ENCODE measurements at regions not wholly inside any gene's neighbourhood (a gene's known extent, or its start where the extent isn't known, plus 50 kb on each side); places are given as distances from the start of the nearest gene placed in this dataset.

- DNase-seq (ENCODE audit: low read depth in 2 of 2) = no peak
Observed at GRCh38 chr7:130962109-130962508, 228.1 kb upstream of the KLF14 start.

- no peak for DNase-seq (ENCODE audit: low read depth in 2 of 2)
Observed at GRCh38 chr7:130963339-130963738, 229.3 kb upstream of the KLF14 start.

- DNase-seq (ENCODE audit: low read depth in 2 of 2) = no peak
Observed at GRCh38 chr7:130965515-130965914, 231.5 kb upstream of the KLF14 start.

- DNase-seq (ENCODE audit: low read depth in 2 of 2) = no peak
Observed at GRCh38 chr7:130966246-130967009, 232.4 kb upstream of the KLF14 start.

- DNase-seq (ENCODE audit: low read depth in 2 of 2) = no peak
Observed at GRCh38 chr7:130970196-130970595, 236.2 kb upstream of the KLF14 start.

- DNase-seq (ENCODE audit: low read depth in 2 of 2) = no peak
Observed at GRCh38 chr7:130970696-130971095, 236.7 kb upstream of the KLF14 start.

GRCh38 chr7:130971297-130971696 lies 237.3 kb upstream of the KLF14 start:
- no peak for DNase-seq (ENCODE audit: low read depth in 2 of 2)

- DNase-seq (ENCODE audit: low read depth in 2 of 2) = no peak
Observed at GRCh38 chr7:130972201-130972600, 238.2 kb upstream of the KLF14 start.

- DNase-seq (ENCODE audit: low read depth in 2 of 2) = no peak
Observed at GRCh38 chr7:130973637-130974036, 239.6 kb upstream of the KLF14 start.

- no peak for DNase-seq (ENCODE audit: low read depth in 2 of 2)
Observed at GRCh38 chr7:130974169-130974568, 240.2 kb upstream of the KLF14 start.

GRCh38 chr7:130974794-130975193 lies 240.8 kb upstream of the KLF14 start:
- no peak for DNase-seq (ENCODE audit: low read depth in 2 of 2)

GRCh38 chr7:130975731-130976130 lies 241.7 kb upstream of the KLF14 start:
- DNase-seq (ENCODE audit: low read depth in 2 of 2) = no peak

- DNase-seq (ENCODE audit: low read depth in 2 of 2) = no peak
Observed at GRCh38 chr7:130982160-130982638, 248.2 kb upstream of the KLF14 start.

- DNase-seq (ENCODE audit: low read depth in 2 of 2) = no peak
Observed at GRCh38 chr7:130982651-130983050, 248.6 kb upstream of the KLF14 start.

- DNase-seq (ENCODE audit: low read depth in 2 of 2) = no peak
Observed at GRCh38 chr7:130985361-130985760, 251.4 kb upstream of the KLF14 start.

- DNase-seq (ENCODE audit: low read depth in 2 of 2) = no peak
Observed at GRCh38 chr7:130986261-130986690, 252.3 kb upstream of the KLF14 start.

GRCh38 chr7:130987092-130987491 lies 253.1 kb upstream of the KLF14 start:
- no peak for DNase-seq (ENCODE audit: low read depth in 2 of 2)

GRCh38 chr7:130988443-130988842 lies 254.4 kb upstream of the KLF14 start:
- no peak for DNase-seq (ENCODE audit: low read depth in 2 of 2)

- no peak for DNase-seq (ENCODE audit: low read depth in 2 of 2)
Observed at GRCh38 chr7:130989101-130989795, 255.2 kb upstream of the KLF14 start.

- DNase-seq (ENCODE audit: low read depth in 2 of 2) = no peak
Observed at GRCh38 chr7:130990178-130990832, 256.3 kb upstream of the KLF14 start.

GRCh38 chr7:130993671-130994365 lies 259.8 kb upstream of the KLF14 start:
- DNase-seq (ENCODE audit: low read depth in 2 of 2) = no peak
